Left ventricle myocardium inferior (tissue), 1 donor: ENCODE measurements at regions not wholly inside any gene's neighbourhood (a gene's known extent, or its start where the extent isn't known, plus 50 kb on each side); places are given as distances from the start of the nearest gene placed in this dataset.

Experiments used
- DNase-seq: peaks from one replicate; pipeline ENCODE4 v3.0.0-alpha.2; 2020
- H3K27ac ChIP-seq: fragments of 200-600 bp; replicated peaks from 2 replicates; pipeline ENCODE4 v1.8.0; 2021
- H3K27me3 ChIP-seq: fragments of 200-600 bp; 2 replicates; pipeline ENCODE4 v1.8.0; 2021; ENCODE audit warnings: low read depth
- H3K36me3 ChIP-seq: fragments of 200-600 bp; 2 replicates; pipeline ENCODE4 v1.8.0; 2021
- H3K4me1 ChIP-seq: fragments of 200-600 bp; 2 replicates; pipeline ENCODE4 v1.8.0; 2021
- H3K4me3 ChIP-seq: fragments of 200-600 bp; 2 replicates; pipeline ENCODE4 v1.8.0; 2021; ENCODE audit warnings: mild to moderate bottlenecking, moderate library complexity
- H3K9me3 ChIP-seq: fragments of 200-600 bp; replicated peaks from 2 replicates; pipeline ENCODE4 v1.8.0; 2021
- CTCF ChIP-seq: fragments of 200-600 bp; IDR thresholded peaks from 2 replicates; pipeline ENCODE4 v1.8.0; 2021; ENCODE audit warnings: antibody characterized with exemption, mild to moderate bottlenecking, borderline replicate concordance
- intact Hi-C: fragments of 100-400 bp; cut with micrococcal nuclease; formaldehyde crosslinking; loops from one replicate; pipeline ENCODE4 v1.11.0; 2022
- donor health status: DM: no; HTN: yes; CAD: no; lungs with severe emphysema.

- no peak for DNase-seq
- intact Hi-C loops: no loop called here
- no peaks in the 10 kb centered on the region for H3K4me1 ChIP-seq
- H3K27me3 ChIP-seq: no peaks in the 10 kb centered on the region
- no peak for TF ChIP-seq CTCF
- H3K4me3 ChIP-seq: no peak overlapping the region
- no peak overlapping the region for H3K27ac ChIP-seq
- H3K36me3 ChIP-seq: no peaks in the 10 kb centered on the region
- peaks cover 7% of the 10 kb centered on the region for H3K9me3 ChIP-seq
Observed at GRCh38 chr5:44252545-44252944, 136.7 kb downstream of the FGF10 start.

GRCh38 chr5:44246986-44247385 lies 142.2 kb downstream of the FGF10 start:
- no peak overlapping the region for H3K4me3 ChIP-seq
- H3K27ac ChIP-seq: no peak overlapping the region
- no peaks in the 10 kb centered on the region for H3K36me3 ChIP-seq
- no peak for TF ChIP-seq CTCF
- no peaks in the 10 kb centered on the region for H3K27me3 ChIP-seq
- DNase-seq: no peak
- intact Hi-C loops: no loop called here
- H3K9me3 ChIP-seq: peaks cover 7% of the 10 kb centered on the region
- H3K4me1 ChIP-seq: no peaks in the 10 kb centered on the region

GRCh38 chr5:44245935-44246334 lies 143.3 kb downstream of the FGF10 start:
- Histone ChIP-seq H3K9me3 (peaks cover 7% of the 10 kb centered on the region), H3K4me1 (no peaks in the 10 kb centered on the region), H3K36me3 (no peaks in the 10 kb centered on the region), H3K4me3 (no peak overlapping the region), H3K27me3 (no peaks in the 10 kb centered on the region), H3K27ac (no peak overlapping the region)
- no peak for DNase-seq
- intact Hi-C loops: no loop called here
- no peak for TF ChIP-seq CTCF

- H3K36me3 ChIP-seq: no peaks in the 10 kb centered on the region
- no peak overlapping the region for H3K4me3 ChIP-seq
- H3K27me3 ChIP-seq: no peaks in the 10 kb centered on the region
- no peaks in the 10 kb centered on the region for H3K4me1 ChIP-seq
- H3K9me3 ChIP-seq: no peaks in the 10 kb centered on the region
- no peak overlapping the region for H3K27ac ChIP-seq
- DNase-seq: no peak
- intact Hi-C loops: no loop called here
- no peak for TF ChIP-seq CTCF
Observed at GRCh38 chr5:44242791-44243190, 146.4 kb downstream of the FGF10 start.

- no peak overlapping the region for H3K27ac ChIP-seq
- H3K36me3 ChIP-seq: no peaks in the 10 kb centered on the region
- no peaks in the 10 kb centered on the region for H3K27me3 ChIP-seq
- intact Hi-C loops: no loop called here
- no peaks in the 10 kb centered on the region for H3K4me1 ChIP-seq
- no peaks in the 10 kb centered on the region for H3K9me3 ChIP-seq
- DNase-seq: no peak
- H3K4me3 ChIP-seq: no peak overlapping the region
- no peak for TF ChIP-seq CTCF
Observed at GRCh38 chr5:44236040-44236439, 153.2 kb downstream of the FGF10 start.

GRCh38 chr5:44233691-44234090 lies 155.5 kb downstream of the FGF10 start:
- Histone ChIP-seq H3K36me3 (no peaks in the 10 kb centered on the region), H3K27ac (no peak overlapping the region), H3K4me1 (no peaks in the 10 kb centered on the region), H3K9me3 (no peaks in the 10 kb centered on the region), H3K27me3 (no peaks in the 10 kb centered on the region), H3K4me3 (no peak overlapping the region)
- no peak for TF ChIP-seq CTCF
- intact Hi-C loops: no loop called here
- no peak for DNase-seq
